Stimulated activated CD4-positive, alpha-beta T cell treated with anti-CD3 and anti-CD28 coated beads, Interleukin-4, amount 100 ng/mL, for 24 hours (primary cell): ENCODE measurements at regions not wholly inside any gene's neighbourhood (a gene's known extent, or its start where the extent isn't known, plus 50 kb on each side); places are given as distances from the start of the nearest gene placed in this dataset.

Source experiments
- DNase-seq: peaks from one replicate; pipeline ENCODE4 v3.0.0-alpha.2; 2020

DNA sequence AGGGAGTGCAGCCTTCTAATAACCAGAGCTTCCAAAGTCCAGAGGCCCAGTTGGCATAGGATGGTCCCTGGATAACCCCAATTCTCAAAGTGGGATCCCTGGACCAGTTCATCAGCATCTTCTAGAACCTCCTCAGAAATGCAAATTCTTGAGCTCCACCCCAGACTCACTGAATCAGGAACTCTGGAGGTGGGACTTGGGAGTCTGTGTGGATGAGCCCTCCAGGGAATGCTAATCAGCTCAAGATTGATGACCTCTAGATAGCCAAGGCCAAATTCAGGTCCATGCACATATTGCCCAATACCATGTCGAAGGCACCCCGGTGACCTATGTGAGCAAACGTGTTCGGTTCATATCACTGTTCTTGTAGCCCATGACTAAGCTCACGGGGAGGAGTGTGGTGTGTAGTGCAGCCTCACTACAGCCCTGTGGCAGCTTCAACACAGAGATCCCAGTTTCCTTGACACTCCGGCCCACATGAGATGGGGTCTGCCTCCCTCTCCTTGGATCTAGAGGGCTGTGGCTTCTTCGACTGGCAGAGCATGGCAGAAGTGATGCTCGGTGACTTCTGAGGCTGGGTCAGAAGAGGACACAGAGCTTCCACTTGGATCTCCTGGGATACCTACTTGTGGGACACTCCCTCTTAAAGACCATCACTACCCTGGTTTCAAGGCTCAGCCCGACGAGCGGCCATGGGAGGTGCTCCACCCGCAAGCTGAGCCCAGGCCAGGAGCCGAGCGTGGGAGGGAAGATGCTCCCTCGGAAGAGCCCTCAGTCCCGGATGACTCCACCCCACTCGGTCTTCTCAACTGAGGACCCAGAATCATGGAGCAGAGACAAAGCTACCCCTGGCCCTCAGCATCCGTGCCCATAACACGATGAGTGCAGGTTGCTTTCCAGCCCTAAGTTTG is 151.1 kb upstream of the CST7 start:
- DNase-seq, result no peak

DNA sequence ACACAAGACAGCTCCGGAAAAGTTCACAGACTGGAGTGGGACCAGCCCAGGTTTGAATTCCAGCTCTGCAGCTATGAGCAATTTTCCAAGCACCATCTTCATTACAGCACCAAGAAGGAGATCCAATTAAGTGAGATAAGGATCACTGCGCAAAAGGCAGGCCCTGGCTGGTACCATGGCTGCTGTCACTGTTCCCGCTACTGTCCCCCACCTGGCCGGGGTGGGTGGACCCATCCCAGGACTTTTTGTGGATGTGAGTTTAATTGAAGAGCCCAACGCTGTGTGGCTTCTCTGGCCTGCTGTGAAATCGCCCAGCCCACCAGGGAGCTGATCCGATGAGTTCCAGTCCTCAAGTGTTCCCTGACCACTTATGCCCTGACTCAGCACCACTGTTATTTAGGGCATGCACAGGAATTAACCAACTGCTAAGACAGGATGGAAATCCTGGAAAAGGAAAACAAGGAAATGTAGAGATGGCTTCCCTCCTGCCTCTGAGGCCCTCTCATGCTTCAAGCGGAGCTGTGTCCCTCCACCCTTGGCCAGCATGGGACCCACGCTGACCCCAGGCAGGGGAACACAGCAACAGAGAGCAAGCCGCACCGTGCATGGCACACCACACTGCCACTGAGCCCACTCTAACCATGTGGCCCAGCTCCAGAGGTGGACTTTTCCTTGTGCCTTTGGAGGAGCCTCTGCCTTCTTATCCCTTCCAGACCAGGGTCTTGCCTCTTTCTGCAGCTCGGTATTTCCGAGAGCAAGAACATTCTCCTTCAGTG is 150.0 kb upstream of the CST7 start:
- DNase-seq, result no peak

DNA sequence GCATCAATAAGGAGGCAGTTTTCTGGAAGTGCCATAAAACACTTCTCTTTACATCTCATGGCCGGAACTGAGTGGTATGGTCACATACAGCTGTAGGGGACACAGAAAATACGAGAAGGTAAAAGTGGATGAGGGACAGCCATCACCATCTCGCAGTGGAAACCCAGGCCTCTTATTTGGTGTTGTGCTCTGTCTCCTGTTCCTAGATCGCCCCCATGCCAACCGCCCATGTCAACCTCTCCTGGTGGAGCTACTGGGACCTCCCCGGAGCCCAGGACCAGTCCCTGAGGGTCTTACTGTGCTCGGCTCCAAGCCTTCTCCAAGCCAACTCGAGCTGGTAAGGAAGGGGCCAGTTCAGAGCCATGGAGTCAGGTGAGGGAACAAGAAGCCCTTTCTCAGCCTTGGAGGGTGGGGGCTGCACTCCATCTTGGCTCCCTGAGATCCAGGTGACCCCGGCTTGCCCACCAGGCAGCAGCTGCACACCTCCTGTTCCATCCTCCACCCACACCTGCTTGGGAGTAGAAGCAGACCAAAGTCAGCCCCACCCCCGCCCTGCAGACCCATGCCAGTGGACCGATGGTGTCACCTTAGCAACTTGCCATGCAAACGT is 149.0 kb upstream of the CST7 start:
- no peak for DNase-seq

DNA sequence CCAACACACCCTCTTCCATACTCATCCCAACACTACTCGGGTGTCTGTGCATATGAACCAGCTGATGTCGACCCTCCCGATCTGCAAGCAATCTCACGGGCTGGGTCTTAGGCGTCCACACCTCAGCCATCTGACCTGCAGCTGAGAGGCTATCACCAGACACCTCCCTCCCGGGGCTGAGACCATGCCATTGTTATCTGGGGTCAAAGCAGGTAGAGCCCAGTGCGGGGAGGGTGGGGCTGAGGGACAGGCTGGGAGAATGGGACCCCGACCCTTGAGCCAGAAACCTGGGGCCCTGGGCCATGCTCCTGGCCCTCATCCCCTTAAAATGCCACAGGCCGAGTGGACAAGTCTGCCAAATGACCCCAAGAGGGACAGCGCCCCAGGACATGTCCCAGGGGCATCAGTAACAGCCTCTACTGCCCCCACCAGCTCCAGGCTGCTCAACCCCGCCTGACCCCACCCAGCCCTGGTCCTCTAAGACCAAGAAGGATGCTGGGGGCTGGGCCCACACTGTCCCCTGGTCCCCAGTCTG is 146.7 kb upstream of the CST7 start:
- DNase-seq, result no peak

DNA sequence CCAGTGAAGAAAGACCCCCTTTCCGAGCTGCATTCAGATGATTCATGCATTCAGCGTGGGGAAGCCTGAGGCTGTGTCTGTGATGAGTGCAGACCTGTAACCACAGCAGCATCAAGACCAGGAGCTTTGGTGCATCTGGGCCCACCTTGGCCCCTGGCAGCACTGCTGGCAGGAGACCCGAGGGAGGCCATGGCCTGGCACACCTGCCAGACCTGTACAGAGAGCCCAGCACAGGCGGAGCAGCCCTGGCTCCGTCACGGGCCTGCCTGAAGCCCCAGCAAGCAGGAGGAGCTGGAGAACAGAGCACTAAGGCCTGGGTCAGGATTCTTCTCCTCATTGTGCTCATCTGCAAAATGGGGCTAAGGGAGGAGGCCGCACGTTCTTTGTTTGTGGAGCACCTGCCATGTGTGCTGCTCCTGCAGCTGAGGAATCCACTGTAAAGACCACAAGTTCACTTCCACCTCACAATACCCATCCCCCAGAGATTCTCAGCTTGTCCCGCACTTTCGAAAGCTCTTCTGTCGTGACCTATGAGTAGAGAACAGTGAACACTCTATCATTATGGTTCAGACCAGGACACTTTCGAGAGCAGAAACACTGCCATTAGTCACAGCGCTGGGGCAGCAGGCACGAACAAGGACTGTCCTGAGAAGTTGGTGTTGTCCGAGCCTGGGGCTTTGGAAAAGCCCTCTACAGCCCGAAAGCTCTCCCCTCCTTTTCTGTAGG is 144.4 kb upstream of the CST7 start:
- no peak for DNase-seq

DNA sequence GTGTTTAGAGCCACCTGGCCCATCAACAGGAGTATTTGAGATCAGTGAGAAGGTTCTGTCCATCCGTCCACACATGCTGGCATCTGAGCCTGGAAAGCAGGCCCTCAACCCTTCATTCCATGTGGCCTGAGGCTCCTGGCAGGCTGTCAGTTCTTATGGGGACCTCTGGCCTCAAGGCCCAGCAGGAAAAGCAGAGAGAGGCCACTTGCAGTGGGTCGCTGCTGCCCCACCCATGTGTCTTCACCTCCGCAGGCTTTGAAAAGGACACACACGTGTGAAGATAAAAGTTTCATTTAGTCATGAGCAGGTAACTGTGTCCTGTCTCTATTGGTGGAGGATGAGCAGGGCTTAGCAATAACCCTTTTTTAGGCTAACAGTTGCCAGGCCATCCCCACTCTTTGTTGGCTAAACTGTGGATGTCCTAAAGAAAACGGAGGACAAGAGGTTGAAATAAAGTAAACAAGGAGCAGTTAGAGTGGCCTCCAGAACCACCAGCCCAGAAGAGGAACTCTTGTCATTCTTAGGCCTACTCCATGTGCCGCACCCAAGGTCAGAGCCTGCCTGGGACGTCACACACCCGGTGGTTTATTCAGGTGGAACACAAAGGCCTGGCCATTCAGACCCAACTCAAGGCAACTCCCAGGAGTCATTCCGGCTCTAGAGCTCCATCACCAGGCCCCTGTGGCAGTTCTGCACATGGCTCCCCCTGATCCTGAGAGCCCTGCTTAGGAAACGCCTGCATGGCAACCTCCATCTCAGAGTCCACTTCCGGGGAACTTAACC is 143.4 kb upstream of the CST7 start:
- no peak for DNase-seq

DNA sequence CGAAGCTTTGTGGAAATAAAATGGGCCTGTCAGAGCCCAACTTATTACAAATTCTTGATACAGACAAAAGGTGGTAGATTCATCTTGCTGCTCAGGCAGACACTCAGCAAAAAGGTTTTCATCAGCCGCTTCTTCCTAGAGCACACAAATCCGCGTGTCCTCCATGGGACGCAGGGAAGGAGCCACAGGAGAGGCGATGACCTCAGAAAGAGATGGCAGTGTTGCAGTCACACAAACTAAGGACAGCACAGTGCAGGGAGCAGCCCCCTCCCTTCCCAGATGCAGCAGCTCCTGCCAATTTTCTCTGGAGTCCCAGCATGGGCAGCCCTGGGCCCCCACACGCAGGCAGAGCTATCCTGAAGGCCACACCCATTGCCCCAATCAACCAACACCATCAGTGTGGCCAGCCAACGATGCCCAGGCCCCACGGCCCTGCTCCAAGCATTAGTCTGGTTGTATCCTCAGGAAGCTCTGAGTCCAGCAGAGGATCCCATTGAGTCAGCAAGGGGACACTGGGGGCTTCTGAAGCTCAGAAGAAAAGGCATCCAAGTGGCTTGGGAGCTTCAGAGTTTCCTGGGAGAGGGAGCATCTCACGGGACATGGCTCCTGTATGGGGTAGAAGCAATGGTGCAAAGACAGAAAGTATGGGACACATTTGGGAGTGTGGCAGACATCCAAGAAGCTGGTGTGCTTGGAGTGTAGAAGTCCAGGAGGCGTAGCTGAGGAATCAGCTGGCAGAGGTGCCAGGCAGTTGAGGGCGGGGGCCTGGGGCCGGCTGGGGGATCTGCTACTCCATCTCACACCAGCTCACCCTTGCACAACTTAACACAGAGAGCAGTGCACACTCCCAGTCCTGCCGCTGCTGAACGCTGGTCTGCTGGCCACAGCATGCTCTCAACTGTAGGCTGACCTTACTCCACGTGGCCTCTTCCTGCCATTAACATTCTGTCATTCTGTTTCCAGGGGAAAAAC is 142.1 kb upstream of the CST7 start:
- DNase-seq, result no peak

DNA sequence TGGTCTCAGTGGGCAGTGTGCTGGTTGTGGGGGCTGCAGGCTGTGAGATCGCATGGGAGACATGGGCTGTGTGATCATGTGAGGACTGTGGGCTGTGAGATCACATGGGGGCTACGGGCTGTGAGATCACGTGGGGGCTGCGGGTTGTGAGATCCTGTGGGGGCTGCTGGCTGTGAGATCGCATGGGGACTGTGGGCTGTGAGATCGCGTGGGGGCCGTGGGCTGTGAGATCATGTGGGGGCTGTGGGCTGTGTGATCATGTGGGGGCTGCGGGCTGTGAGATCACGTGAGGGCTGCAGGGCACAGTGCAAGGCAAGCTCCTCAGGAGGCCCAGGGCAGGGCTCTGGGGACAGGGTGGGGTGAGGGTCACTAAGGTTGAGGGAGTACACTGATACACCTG is 140.5 kb upstream of the CST7 start:
- DNase-seq, result no peak

DNA sequence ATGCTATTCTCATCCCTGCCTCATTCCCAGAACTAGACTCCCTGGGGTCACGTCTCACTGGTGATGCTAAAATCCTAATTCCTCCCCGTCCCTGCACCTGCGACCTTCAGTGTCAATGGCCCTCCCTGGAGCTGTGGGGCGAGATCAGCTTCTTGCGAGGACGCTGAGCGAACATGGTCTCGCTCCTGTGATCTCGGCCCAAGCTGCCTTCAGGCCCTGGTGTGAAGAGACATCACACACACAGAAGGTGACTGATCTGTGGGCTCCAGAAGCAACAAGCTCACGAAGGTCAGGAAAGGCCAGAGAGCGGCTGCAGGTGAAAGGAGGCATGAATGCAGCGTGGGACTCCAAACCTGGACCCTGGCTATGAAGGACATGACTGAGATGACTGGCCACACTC is 139.5 kb upstream of the CST7 start:
- no peak for DNase-seq

DNA sequence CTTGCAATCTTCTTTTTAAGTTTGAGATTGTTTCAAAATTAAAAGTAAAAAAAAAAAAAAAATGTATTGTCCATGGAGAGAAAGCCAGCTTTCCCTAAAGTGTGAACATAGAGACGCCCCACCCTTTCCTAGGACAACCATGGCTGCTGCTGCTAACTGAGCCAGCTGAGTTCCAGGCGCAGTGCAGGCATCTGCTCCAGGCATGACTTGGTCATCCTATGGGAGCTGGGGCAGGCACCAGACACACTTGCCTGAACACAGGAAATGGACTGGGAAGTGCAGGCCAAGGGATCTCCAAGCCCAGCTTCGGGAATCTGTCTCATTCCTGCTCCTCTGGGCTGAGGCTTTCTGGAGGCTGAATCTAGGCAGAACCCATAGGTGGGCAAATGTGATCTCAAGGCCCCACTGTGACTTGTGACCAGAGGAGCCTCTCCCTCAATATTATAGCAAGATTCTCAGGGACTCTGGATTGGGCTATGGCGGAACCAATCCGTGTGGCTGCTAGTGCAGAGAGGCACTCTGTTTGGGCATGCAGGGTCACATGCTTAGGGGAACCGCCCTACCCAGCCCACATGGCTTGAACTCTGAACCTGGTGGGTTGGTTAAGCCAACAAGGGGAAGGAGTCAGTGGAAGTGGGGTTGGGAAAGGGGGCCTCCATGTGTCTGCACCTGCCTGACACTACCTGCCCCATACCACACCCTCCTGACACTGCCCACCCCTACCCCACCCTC is 138.2 kb upstream of the CST7 start:
- DNase-seq, result no peak

DNA sequence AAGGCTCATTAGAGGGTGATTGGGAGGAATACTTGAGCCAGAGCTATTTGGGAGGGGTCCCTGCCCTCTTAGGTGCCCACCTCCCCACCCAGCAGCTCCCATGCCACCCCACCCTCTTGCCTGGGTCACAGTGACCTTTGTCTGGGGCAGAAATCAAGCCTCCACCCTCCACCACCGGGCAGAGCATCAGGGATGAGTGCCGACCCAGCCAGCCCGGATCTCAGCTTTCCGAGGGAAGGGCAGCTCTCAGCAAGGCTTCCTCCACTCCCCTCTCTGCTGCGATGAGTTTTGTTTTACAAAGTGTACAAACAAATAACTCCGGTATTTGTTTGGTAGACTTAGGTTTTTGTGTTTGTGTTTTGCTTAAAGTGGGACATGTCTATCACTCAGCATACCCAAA is 136.7 kb upstream of the CST7 start:
- DNase-seq, result no peak

DNA sequence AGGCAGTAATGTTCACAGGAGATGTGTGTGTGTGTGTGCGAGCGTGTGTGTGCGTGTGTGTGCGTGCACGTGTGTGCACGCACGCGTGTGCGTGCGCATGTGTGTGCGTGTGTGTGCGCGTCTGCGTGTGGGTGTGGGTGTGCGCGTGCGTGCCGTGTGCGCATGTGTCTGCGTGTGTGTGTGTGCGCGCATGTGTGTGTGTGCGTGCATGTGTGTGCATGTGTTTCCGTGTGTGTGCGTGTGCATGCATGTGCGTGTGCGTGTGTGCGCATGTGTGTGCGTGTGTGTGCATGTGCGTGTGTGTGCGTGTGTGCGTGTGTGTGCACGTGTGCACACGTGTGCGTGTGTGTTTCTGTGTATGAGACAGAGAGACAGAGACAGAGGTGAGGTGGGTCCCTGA is 136.0 kb upstream of the CST7 start:
- DNase-seq, result no peak

DNA sequence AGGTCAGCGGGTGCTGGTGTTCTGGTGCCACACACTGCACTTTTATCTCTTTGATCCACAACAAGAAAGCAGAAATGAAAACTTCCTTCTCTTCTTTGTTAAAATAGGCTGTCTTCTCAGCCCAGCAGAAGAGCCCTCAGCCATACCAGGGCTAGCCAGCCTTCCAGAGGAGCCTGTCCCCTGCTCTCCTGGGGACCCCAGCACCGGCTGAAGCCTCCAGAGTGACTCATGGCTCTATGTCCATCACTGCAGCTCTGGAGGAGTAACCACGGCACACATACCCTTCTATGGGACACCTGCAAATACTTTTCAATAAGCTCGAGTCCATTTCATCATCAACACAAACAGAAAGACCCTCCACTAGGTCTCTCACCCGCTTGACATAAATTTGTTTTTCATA is 135.6 kb upstream of the CST7 start:
- no peak for DNase-seq

DNA sequence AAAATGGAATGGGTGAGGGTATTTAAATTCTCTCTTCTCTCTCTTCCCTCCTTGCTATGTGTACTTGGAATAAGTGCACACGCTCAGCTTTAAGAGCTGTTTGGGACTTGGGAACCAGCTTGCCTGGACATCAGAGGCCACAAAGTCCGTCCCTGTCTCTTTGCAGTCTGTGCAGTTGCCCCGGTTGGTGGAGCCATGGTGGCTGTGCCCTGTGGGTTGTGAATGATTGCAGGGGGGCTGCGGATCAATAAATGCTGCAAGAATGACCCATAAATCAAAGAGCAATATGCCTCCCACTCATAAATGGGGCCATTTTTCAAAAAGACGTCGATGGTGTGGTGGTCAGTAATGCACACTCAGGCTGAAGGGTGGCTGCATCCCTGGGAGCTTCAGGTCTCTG is 135.1 kb upstream of the CST7 start:
- DNase-seq, result no peak

DNA sequence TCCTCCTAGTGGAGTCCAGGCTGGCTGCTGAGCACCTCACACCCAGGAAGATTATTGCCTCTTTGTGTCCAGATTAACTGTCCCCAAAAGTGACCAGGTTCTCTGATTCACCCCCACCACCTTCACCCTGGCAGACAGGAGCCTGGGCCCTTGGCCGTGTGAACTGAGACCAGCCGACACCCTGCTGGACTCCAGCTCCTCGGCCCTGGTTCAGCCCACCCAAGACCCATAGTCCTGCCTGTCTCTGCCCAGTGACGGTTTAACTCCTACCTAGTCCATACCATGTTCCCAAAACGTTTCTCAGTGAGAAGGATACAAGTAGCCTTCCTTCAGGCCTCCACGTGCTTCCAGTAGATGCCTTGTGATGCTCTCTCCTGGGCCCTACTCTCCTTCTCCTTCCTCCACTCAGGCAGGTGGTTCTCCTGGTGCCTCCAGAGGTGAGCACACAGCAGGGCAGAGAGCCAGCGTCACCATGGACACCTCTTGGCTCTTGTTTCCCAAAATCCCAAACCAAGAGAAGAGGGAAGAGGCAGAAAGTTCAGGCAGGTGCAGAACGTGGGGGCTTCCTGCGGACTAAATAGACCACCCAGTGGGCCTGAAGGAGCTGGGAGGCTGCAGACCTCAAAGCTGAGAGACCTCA is 134.4 kb upstream of the CST7 start:
- DNase-seq, result no peak

DNA sequence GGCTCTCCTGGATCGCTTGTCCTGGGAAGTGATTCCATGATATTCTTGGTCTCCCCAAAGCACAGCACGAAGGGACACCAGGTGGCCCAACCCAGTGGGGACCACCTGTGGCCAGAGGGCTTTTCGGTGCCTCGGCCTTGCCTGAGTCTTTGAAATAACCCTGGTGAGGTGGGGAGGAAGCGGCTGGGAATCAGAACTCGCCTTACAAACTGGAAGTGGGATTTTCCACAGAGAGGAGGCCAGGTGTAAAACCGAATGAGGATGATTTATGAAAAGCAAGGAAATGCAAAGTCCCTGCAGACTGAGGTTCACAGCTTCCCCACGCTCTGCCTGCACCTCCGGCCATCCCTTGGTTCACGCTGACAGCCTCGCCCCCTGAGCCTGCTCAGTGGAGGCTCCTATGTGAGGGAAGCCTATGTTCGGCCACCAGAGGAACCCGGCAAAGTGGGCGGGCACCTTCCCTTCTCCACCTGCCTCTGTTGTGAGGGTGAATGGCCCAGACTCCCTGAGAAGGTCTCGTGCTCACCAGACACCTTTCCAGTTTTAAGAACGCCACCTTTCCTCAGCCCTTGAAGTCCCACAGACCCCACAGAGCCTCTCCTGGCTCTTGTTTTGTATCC is 133.8 kb upstream of the CST7 start:
- no peak for DNase-seq

DNA sequence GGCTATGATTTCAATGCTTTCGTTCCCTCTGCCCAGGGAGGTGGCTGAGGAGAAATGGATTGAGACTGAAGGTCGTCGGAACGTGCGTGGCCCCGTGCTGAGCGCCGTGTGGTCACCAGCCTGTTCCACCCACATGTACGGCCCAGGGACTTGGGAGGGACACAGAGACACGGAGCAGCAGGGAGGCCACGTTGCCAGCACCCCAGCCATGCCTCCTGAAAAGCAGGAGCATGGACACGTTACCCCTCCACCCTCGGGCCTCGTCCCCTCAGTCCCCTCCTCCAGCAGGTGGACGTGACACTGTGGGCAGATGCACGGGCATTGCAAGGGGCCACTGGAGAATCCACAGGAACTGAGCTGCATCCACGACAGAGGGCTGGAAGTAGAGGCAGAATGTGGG is 133.1 kb upstream of the CST7 start:
- no peak for DNase-seq

DNA sequence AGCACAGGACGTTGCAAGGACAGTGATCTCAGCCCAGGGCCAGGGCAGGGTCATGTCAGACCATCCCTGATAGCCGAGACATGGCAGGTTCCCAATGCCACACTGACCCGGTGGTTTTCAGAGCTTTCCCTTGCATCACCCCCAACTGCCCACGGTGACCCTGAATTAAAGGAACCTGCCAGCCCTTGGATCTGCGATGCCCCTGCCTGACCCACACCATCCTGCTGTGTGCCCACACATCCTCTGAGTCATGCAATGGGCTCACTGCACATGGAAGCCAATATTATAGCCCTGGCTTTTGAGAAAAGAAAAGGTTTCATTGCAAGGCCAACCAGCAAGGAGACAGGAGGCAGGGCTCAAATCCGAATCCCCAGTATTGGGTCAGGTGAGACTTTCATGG is 132.6 kb upstream of the CST7 start:
- DNase-seq, result no peak

DNA sequence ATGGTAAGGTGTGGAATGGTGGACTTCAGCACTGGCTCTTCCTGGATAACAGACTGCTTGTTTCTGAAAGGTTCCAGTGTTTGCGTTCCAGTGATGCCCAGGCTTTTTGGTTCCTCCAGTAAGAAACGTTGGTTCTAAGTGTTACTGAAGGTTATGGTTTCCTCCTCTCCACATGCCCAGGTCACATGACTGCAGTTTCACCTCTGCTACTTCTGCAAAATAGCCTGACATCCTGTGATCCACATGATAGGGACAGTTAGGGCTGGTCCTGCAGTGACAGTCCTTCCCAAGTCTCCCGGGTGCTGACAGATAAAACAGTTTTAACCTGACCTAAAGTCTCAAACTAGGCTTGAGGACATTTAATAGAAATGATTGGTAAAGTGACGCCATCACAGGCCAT is 132.2 kb upstream of the CST7 start:
- DNase-seq, result no peak
